Skeletal muscle cell (primary cell): ENCODE measurements at regions not wholly inside any gene's neighbourhood (a gene's known extent, or its start where the extent isn't known, plus 50 kb on each side); places are given as distances from the start of the nearest gene placed in this dataset.

Source experiments
- DNase-seq: peaks from one replicate; pipeline ENCODE4 v3.0.0-alpha.2; 2010; ENCODE audit warnings: low read depth
- H3K4me3 ChIP-seq: 2 replicates; pipeline ENCODE4 v1.5.1; 2011; ENCODE audit warnings: low read depth, mild to moderate bottlenecking, control low read depth, low read length, moderate library complexity

DNA sequence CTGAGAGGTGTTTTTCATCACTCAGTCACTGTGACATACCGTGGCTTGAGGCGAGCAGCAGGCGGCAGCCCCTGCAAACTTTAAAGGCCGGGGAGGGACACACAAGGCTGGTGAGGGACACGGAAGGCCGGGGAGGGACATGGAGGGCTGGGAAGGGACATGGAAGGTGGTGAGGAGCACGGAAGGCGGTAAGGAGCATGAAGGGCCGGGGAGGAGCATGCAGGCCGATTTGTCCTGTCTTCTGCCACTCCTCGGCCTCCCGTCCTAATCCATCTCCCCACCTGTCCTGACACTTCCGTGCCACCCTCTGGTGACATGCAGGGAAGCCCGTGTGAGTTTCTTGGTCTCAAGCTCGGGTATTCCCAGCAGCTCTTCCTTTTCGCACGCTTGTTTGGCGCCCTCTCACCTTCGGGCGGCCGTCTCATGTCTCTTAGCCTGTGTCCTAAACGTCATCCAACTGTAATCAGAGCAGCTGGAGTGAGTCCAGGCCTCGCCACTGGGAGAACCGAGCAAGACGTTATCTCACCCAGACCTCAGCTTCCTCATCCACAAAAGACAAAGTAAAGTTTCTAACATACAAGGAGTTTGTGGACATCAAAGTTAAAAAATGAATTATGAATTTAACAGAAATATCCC lies 126.5 kb downstream of the MRPL36 start:
- no peak for DNase-seq
- H3K4me3 ChIP-seq = no peak overlapping the region

- DNase-seq = no peak
- no peak overlapping the region for H3K4me3 ChIP-seq
These were observed 127.2 kb downstream of the MRPL36 start for GRCh38 chr5:1672396-1672795.

DNA sequence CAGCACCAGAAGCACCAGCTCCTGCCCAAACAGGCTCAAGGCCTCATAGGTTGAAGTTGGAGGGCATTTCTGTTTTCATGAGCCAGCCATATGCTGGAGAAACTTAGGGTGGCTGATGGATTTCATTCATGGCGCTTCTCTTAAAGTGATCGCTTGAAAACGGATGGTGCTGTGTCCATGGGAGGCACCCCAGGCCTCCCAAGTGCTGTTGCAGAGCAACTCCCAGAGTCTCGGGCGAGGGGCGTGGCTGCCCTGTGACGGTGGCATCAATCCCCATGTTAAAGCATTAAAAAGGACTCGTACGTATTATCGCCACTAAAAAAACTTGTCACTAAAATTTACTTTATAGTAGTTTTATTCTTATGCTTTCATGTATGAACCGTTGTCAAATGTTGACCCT lies 128.3 kb downstream of the MRPL36 start:
- no peak overlapping the region for H3K4me3 ChIP-seq
- no peak for DNase-seq

- no peak for DNase-seq
- H3K4me3 ChIP-seq = no peak overlapping the region
These were observed 129.3 kb downstream of the MRPL36 start for GRCh38 chr5:1670351-1670750.

DNA sequence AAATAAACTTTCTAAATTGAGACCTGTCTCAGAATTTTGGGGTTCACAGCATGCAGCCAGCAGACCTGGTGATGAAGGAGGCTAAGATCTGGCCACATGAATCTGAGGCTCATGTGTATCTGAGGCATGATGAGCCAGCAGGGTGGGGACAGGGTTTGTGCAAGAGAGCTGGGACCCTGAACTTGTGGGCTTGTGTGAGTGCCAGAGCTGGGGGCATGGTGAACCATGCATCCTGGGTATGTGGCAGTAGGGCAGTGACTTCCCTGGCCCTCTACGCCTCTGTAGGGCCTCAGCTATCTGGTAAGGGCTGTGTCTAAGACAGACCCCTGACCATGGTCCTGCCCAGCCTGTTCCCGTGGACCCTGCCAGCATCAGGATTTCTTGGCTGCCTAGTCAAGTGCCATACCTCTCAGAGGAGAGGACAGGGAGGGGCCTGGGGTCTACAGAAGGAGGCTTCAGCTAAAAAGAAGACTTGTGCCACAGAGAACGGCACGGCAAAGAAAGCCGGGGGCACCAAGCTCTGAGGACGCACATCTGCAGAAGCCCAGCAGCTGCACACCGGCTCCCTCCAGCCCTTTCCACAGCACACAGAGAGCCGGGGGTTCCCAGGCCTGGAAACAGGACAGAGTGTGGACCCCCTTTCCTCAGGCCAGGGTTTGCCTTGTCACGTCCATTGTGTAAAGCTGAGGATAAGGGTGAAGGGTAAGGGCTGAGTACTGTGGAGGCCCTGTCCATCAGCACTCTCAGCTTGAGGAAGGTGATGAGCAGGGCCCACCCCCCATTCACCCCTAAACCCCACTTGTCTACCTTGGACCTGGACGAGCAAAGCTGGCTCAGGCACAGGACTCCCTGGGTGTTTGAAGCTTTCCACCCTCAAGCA lies 130.1 kb downstream of the MRPL36 start:
- H3K4me3 ChIP-seq = no peak overlapping the region
- DNase-seq = no peak

GRCh38 chr5:1668141-1668721 lies 131.4 kb downstream of the MRPL36 start:
- DNase-seq = no peak
- no peak overlapping the region for H3K4me3 ChIP-seq

GRCh38 chr5:1667648-1668140 lies 131.9 kb downstream of the MRPL36 start:
- DNase-seq = no peak
- H3K4me3 ChIP-seq = no peak overlapping the region

- no peak overlapping the region for H3K4me3 ChIP-seq
- DNase-seq = no peak
These were observed 132.6 kb downstream of the MRPL36 start for GRCh38 chr5:1666812-1667588.

DNA sequence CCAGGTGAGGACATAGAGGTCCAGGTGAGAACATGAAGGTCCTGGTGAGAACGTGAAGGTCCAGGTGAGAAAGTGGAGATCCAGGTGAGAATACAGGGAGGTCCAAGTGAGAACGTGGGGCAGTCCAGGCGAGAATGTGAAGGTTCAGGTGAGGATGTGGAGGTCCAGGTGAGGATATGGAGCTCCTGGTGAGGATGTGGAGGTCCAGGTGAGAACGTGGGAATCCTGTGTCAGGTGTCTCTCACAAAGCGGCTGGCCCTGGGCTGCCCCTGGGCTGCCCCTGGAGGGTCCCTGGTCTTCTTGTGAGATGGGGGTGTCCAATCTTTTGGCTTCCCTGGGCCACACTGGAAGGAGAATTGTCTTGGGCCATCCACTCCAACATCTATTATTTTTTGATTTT lies 133.4 kb downstream of the MRPL36 start:
- no peak for DNase-seq

GRCh38 chr5:1665803-1666202 lies 133.8 kb downstream of the MRPL36 start:
- H3K4me3 ChIP-seq = no peak overlapping the region
- DNase-seq = no peak

More for the DNA sequence above, 133.4 kb downstream of the MRPL36 start:
- H3K4me3 ChIP-seq = no peak overlapping the region

DNA sequence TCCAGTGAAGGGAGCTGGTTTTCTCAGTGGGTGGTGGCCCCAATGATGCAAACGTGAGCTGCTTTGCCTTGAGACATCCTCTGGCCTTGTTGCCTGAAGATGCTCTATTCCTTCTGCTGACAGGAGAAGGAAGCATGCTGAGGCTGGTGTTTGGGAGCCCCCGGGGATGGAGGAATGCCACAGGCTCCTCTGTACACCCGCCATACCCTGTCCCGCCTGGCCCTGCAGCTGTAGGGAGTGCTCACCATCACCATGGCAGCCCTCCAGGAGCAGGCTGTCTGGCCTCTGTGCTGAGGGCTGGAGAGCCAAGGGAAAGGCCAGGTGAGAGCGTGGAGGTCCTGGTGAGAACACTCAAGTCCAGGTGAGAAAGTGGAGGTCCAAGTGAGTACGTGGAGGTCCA lies 134.4 kb downstream of the MRPL36 start:
- no peak overlapping the region for H3K4me3 ChIP-seq
- DNase-seq = no peak

GRCh38 chr5:1663186-1663585 lies 136.5 kb downstream of the MRPL36 start:
- no peak for DNase-seq
- H3K4me3 ChIP-seq = no peak overlapping the region

GRCh38 chr5:1662559-1663085 lies 137.0 kb downstream of the MRPL36 start:
- no peak overlapping the region for H3K4me3 ChIP-seq

GRCh38 chr5:1661831-1662558 lies 137.6 kb downstream of the MRPL36 start:
- no peak overlapping the region for H3K4me3 ChIP-seq
- no peak for DNase-seq

More at GRCh38 chr5:1662559-1663085, 137.0 kb downstream of the MRPL36 start:
- no peak for DNase-seq

DNA sequence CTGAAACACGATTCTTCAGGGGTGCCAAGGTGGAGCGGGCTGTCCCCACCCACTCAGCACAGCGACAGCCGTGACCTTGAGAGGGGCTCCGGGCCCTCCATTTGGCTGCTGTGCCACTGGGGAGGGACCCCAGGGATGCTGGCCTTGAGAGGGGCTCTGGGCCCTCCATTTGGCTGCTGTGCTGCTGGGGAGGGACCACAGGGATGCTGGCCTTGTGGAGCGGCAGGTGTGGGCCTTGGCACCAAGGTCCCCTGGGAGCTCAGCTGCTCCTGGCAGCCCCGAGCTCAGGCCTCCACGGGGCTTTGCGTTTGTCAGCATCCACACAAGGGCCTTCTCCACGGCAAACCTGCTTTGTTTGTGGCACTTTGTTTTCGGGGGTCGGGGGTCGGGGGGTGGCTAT lies 137.6 kb upstream of the LPCAT1 start:
- DNase-seq = no peak
- no peak overlapping the region for H3K4me3 ChIP-seq

- no peak for DNase-seq
- no peak overlapping the region for H3K4me3 ChIP-seq
These were observed 136.8 kb upstream of the LPCAT1 start for GRCh38 chr5:1660511-1660910.

GRCh38 chr5:1660001-1660400 lies 136.2 kb upstream of the LPCAT1 start:
- H3K4me3 ChIP-seq = no peak overlapping the region
- no peak for DNase-seq

DNA sequence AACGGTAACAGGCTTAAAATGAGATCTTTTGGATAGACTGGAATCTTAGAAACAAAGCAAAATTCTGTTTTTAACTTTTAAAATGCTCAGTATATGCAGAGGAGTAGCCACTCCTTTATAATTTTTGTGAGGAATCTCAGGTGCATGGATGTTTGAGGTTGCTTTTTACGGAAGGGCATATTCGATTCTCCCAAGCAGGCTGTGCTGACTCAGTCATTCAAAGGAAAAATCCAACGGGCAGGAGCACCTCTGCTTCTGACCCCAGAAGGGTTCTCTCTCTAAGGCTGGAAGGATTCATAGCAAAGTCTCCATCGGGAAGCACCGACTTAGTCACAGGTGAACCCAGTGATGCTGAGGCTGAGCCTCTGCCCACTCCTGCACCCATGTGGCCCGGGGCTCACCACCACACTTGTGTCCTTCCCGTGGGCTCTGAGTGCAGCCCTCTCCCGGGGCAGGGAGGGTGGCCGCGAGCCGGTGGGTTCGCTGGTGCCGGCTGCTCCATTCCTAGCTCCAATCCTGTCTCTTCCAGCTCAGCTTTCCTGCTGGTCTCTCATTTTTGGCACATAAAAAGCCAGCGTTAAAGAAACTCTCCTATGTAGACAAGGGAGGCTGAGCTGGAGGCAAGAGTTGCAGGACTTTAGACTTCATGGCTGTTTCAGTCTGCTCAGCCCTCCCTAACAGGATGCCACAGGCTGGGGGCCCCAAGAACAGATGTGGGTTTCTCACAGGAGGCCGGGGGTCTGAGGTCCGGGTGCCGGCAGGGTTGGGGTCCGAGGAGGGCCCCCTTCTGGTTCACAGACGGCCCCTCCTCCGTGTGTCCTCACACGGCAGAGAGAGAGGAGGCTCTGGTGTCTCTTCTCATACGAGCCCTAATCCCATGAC lies 135.6 kb upstream of the LPCAT1 start:
- DNase-seq = no peak
- H3K4me3 ChIP-seq = no peak overlapping the region
